IPS DF 4.7 (cell line): ENCODE measurements at regions not wholly inside any gene's neighbourhood (a gene's known extent, or its start where the extent isn't known, plus 50 kb on each side); places are given as distances from the start of the nearest gene placed in this dataset.
"Not testable (repeated sequence)": the region's sequence is repeated elsewhere in the genome, so short reads cannot be mapped to it uniquely, and the experiment has no call there.

Experiments
- DNase-seq: peaks from one replicate; pipeline ENCODE4 v3.0.0-alpha.2; 2013; ENCODE audit warnings: low spot score; ENCODE audit errors: extremely low read depth

DNA sequence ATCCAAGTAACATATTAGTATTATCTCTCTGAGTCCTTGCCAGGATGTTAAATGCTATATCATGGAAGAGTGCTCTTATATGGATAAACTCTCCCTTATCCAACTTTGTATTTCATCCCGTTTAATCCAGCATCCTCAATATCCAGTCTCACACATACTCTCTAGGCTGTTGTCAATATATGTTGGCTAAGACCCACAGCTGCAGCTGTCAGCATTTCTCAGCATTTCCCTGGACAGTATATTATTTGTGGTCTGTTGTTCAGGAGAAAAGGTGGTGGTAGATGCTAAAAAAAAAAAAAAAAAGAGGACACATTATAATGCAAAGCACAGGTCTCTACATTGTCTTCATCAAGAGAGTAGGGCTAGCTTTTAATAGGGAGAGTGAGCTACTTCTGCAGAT, 1368.0 kb upstream of the ZEB2 start:
- DNase-seq = no peak

GRCh38 chr2:145880997-145881396, 1361.1 kb upstream of the ZEB2 start:
- not testable (repeated sequence) for DNase-seq

GRCh38 chr2:145875016-145875415, 1355.1 kb upstream of the ZEB2 start:
- no peak for DNase-seq

- DNase-seq = no peak
Observed at GRCh38 chr2:145874466-145874865, 1354.5 kb upstream of the ZEB2 start.

GRCh38 chr2:145864501-145864900, 1344.6 kb upstream of the ZEB2 start:
- no peak for DNase-seq

DNA sequence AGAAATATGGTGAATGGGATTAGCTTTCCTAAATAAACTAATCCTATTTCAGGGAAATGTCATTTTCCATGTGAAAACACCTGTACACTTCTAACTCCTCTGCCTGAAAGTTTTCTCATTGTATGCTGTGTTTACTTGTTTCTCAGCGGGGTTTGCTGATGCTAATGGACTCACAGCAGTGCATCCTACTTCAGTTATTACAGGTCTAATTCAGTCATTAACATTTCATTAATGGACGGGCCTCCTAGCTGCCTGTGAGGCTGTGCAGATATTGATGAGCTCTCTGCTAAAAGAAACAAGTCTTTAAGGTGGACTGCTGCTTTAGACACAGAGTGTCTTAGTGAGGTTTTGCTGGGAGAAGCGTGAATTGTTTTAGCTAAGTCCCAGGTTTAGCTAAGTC, 1342.0 kb upstream of the ZEB2 start:
- DNase-seq = no peak

- no peak for DNase-seq
Observed at GRCh38 chr2:145860083-145860482, 1340.2 kb upstream of the ZEB2 start.

DNA sequence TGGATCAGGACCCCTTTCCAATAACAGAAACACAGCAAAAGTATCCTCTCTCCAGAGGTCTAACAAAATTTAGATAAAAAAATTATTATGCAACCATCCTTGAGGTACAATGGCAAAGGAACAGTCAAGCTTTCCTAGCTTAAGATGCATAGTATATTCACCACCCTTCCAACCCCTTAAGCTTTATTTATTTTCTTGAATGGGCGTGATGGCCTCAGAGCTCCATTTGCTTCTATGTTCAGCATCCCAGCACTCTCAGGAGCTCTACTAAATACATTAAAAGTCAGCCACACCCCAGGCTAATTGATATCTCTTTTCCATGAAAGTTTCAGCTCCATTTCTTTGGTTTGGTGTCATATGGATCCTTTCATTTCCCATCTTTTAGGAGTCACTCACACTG, 1335.2 kb upstream of the ZEB2 start:
- no peak for DNase-seq

DNA sequence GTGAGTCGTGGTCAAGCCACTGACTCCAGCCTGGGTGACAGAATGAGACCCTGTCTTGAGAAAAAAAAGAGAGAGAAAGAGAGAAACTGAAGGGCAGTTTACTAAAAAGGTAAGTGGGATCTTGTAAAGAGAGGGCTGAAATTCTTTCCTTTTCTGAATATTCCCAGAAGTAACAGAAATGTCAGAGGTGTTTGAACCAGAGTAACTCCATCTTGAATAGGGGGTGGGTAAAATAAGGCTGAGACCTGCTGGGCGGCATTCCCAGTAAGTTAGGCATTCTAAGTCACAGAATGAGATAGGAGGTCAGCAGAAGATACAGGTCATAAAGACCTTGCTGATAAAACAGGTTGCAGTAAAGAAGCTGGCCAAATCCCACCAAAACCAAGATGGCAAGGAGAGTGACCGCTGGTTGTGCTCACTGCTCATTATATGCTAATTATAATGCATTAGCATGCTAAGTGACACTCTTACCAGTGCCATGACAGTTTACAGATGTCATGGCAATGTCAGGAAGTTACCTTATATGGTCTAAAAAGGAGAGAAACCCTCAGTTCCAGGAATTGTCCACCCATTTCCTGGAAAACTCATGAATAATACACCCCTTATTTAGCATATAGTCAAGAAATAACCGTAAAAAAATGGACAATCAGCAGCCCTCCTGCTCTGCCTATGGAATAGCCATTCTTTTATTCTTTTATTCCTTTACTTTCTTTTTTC, 1334.3 kb upstream of the ZEB2 start:
- no peak for DNase-seq

GRCh38 chr2:145851730-145852129, 1331.8 kb upstream of the ZEB2 start:
- no peak for DNase-seq

GRCh38 chr2:145849466-145849865, 1329.5 kb upstream of the ZEB2 start:
- no peak for DNase-seq

- DNase-seq = no peak
Observed at GRCh38 chr2:145846982-145847381, 1327.1 kb upstream of the ZEB2 start.

- DNase-seq = no peak
Observed at GRCh38 chr2:145845923-145846322, 1326.0 kb upstream of the ZEB2 start.

DNA sequence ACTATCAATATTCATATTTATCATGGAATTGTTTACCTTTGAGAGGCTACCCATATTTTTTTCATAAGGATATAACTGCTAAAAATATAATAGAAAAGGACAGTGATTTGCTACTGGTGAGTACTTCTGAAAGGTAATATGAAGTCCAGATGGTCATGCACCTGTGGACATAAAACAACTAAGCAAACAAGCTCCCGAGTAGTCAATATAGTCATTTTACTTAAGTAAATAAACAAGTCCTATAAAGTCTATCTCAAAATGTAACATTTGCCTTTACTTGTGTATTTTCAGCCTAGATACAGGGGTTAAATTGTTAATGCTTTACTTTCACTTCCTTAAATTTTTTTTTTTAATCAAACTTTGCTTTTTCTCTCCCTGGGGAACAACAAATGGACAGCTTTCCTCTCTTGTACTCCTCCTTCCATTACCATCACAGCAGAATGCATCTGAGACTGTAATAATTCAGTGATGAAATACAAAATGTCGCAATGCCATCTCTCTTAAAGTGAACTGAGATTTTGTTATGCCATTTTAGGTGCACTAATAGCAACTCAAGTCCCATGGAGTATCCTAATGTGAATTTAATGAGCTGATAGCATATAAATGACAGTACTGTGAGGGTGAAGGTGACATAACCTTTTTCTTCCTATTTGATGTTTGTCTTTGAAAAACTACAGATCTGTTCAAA, 1325.4 kb upstream of the ZEB2 start:
- DNase-seq = no peak

DNA sequence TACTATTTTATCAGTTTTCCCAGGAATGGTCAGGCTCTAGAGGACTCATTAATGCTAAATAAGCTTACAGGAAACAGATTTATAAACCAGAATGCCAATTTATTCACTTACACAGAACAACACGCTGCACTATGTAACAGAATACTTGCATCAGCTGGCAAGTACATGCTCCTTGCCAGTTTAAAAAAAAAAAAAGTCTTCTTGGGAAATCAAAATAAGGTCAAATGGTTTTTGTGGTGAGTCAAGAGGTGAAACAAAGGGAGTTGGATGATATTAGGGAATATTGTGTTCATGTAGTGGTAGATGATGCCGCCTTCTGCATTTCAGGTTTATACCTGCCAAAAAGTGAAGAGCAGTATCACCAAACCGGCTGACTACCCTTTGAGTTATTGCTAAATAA, 1322.1 kb upstream of the ZEB2 start:
- DNase-seq = no peak

DNA sequence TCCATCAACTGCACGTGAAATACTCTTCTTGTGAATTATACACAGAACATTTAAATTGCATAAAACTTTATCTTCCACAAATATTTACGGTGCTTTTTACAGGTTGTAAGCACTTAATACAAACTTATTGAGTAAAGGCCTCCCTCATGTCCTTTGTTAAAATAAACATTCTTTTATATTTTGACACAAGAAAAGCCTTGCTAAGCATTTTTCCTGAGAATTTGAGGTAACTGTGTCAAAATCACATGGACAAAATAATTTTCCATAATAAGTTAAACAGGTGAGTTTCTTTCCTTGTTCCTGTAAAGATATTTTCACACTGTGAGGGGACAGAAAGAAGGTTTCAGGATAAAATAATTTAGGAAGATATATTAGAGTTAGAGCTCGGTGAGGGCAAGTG, 1317.1 kb upstream of the ZEB2 start:
- DNase-seq = no peak

DNA sequence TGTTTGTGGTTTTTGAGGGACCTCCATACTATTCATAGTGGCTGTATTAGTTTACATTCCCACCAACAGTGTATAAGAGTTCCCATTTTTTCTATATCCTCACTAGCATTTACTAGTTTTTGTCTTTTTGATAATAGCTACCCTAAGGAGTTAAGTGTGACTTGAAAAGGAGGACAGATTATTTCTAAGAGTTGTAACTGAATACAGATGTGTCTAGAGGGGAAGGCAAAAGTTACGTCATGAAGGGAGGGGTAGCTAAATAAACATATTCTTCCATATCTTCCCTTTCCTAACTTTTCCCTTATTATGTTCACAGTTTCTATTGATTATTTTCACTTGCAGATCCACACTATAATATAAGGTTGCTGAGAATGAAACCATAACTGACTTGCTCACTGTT, 1315.7 kb upstream of the ZEB2 start:
- DNase-seq = no peak

GRCh38 chr2:145832681-145833080, 1312.8 kb upstream of the ZEB2 start:
- DNase-seq = no peak

DNA sequence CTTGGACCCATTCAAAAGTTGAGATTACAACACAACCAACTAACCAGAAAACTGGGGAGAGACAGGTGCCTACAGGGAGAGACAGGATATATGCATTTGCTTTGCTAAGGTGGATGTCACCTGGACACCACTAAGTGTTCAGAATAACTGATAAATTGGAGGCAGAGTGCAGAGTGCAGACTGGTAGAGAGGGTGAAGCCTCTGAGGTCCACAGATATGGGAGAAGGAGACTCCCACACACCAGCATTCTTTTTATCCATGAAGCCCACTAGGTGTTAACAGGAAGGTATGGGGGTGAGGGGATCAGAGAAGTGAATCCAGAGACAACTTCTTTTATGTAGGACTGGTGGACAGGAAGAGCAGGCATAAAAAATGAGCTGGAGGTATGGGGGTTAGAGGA, 1310.0 kb upstream of the ZEB2 start:
- no peak for DNase-seq

DNA sequence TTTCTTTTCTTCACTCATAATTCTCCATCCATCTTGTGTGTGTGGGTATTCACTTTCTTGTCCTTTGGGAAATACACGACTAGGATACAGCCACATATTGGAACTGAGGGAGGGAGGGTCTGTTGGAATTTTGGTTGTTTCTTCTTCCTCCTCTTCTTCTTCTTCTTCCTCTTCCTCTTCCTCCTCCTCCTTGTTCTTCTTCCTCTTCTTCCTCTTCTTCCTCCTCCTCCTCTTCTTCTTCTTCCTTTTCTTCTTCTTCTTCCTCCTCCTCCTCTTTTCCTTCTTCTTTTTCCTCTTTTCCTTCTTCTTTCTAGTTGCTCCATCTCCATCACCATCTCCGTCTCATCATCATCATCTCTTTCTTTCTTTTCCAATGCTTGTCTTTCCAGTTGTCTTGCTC, 1307.3 kb upstream of the ZEB2 start:
- no peak for DNase-seq

- no peak for DNase-seq
Observed at GRCh38 chr2:145824384-145824783, 1304.5 kb upstream of the ZEB2 start.

- DNase-seq = no peak
Observed at GRCh38 chr2:145822892-145823534, 1303.1 kb upstream of the ZEB2 start.

DNA sequence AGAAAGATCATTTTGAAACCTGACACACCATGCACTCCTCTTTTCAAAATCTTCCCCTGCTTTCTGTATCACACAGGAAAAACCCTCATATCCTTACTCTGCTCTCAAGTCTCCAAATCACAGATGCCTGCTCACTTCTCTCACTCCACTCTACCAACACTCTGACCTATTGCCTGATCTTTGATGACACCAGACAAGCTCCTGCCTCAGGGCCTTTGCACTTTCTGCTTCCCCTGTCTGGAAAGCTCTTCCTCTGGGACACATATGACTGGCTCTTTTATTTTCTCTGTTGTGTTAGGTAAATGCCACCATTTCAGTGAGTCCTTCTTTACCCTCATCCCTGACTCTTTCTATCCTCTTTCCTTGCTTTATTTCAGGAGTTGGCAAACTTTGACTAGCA, 1300.7 kb upstream of the ZEB2 start:
- no peak for DNase-seq
